ENCODE measurements at regions not wholly inside any gene's neighbourhood (a gene's known extent, or its start where the extent isn't known, plus 50 kb on each side); places are given as distances from the start of the nearest gene placed in this dataset.
"Not testable (repeated sequence)": the region's sequence is repeated elsewhere in the genome, so short reads cannot be mapped to it uniquely, and the experiment has no call there.

DNA sequence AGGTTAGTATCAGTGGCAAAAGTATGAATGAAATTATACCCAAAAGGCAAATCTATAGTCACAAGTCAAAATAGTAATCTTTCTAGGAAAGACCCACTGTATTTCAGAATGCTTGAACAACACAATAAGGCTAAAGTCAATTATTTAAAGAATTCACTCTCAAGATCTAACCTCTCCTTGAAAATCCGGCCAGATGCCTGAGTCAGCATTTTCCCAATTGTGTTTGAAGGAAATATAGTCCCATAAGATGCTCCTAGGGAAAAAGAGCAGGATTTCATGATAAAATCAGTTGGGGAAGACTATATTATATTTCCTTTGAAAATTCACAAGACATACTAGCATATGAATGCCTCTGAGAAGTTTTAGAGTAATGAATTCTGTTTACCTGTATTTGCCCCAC, 1075.0 kb downstream of the GRM8 start:
- no peak for DNase-seq (ENCODE audit: low spot score)

DNA sequence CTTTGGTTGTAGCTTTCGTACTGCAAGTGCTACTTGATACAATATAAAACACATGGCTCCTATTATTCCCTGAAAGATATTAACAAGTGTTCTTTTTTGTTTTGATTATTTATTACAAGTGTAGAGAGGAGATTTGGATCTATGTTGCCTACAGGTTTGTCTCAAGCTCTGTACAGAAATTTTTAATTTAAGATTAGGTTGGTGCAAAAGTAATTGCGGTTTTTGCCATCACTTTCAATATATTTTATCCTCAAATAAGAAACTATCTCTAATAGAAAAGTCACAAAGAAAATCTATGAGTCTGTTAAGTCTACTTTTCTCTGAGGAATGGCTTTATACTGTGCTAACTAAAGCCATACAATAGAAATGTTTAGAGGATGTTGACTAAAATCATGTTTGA, 1086.1 kb downstream of the GRM8 start:
- no peak for DNase-seq (ENCODE audit: low spot score)

DNA sequence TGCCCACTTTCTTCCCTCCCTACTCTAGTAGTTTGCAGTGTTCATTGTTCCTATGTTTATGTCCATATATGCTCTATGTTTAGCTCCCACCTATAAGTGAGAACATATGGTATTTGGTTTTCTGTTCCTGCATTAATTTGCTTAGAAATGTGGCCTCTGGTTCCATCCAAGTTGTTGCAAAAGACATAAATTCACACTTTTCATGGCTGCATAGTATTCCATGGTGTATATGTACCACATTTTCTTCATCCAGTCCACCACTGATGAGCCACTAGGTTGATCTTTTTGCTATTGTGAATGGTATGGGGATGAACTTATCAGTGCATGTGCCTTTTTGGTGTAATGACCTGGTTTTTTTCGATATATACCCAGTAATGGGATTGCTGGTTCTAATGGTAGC, 1089.1 kb downstream of the GRM8 start:
- DNase-seq (ENCODE audit: low spot score), result no peak

DNA sequence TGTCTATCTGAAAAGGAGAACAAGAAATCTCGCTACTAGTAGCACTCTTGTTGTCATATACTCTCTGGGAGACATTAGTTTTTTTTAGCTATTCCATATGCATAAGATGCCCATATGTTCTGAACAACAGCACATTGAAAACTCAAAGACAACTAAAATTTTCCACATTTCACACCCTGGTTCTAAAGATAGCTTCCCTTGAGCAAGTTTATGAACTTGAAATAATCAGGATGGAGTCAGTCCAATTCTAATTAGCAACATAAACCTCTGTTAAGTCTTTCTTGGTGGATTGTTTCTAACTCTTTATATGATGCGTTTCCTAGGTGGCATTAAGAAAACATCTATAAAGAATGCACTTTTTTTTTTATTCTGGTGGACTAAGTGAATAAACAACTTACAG, 1095.3 kb downstream of the GRM8 start:
- DNase-seq (ENCODE audit: low spot score), result no peak

DNA sequence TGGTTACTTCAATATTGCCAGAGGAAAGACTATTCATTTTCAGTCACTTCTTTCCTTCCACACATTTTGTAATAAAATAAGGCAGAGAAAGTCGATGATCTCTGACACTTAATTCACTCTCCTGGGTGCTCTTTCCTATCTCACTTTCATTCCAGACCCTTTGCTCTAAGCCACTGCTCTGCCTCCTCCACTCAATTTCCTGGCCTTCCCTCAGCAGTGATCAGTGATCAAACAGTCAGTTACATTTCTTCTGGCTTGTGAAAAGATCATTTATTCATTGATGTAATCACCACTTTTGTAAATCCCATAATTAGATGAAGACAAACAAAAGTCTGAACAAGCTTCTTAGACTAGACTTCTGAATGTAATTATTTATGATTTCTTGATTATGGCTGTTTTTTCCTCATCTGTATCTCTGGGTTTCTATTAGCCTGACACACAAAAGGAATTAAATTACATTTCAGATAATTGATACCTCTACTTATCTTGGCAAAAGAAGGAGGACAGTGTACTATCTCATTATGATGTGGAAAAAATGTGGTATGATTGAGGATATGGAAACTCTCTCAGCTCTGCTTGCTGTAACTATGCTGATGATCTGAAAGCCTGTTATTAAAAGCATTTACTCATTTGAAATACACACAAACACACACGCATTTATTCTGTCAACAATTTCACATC, 1102.3 kb downstream of the GRM8 start:
- DNase-seq (ENCODE audit: low spot score), result no peak

DNA sequence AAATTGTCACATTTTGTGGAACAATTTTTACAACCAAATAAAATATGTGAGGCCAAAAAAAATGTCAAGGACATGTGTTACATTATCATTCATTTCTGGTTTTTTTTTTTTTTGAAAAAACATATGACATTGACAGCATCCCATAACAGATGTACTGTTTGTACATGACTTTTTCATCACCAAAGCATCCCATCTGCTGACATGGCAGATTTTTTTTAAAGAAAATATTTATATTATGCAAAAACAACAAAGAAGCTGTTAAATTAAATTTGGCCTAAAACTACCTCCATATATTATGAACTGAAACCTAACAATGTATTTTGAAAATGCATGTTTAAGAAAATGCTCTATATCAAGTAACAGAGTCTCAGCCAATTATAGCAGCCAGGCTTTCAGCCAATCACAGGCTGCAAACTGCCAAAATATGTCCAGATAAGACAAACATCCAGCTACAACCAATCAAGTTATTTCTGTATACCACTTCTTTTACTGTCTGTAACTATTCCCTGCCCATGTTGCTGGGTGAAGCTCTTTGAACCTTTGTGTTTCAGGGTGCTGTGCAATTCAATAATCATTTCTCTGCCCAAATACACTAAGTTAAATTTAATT, 1111.8 kb downstream of the GRM8 start:
- no peak for DNase-seq (ENCODE audit: low spot score)

DNA sequence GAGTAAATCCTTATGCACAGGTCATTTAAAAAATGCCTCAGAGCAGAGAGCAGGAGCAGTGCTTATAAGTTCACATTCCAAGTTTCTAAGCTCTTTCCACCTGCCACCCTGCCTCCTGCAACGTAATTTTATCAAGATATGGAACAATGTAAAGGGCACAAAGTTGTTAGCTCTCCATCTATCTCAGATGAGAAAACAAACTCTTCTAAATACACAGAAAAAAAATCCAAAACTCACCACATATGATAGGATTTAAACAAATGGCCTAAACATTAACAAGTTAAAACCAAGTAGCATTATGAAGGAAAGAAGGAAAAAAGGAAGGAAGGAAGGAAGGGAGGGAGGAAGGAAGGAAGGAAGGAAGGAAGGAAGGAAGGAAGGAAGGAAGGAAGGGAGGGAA, 1132.8 kb downstream of the GRM8 start:
- no peak for DNase-seq (ENCODE audit: low spot score)

GRCh38 chr7:126103582-126103981, 1149.2 kb downstream of the GRM8 start:
- no peak for DNase-seq (ENCODE audit: low spot score)

DNA sequence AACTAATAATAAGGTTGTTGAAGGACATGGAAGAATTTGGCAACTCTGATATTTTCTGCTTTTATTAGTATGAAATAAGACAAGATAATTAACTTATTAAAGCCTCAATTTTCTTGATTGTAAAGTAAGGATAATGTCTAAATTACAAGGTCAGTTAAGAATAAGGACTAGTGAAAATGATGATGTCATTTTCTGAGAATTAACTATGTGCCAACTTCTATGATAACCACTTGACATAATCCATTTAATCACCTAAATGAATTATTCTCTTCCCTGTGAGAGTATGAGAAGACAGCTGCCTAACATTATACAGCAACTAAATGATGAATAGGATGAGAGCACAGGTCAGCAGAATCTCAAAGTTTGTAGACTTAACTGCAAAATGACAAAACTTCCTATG, 1153.4 kb upstream of the POT1 start:
- DNase-seq (ENCODE audit: low spot score), result no peak

DNA sequence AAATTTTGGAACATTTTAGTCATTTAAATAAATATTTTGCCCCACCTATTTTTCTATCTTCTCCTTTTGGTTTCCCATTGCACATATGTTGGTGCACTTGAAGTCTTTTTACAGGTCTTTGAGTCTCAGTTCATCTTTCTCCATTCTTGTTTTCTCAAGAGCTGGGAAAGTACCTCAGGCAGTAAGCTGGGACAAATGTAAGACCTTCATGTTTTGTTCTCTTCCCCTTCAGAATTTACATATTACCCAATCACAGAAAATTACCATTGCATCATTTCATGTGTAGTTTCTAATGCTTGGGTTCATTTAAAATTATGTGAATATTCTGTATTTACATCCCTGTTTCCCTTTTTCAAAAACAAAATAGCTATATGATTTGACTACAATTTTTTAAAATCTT, 1150.0 kb upstream of the POT1 start:
- DNase-seq (ENCODE audit: low spot score), result no peak

GRCh38 chr7:126079151-126079550, 1149.5 kb upstream of the POT1 start:
- DNase-seq (ENCODE audit: low spot score), result no peak

DNA sequence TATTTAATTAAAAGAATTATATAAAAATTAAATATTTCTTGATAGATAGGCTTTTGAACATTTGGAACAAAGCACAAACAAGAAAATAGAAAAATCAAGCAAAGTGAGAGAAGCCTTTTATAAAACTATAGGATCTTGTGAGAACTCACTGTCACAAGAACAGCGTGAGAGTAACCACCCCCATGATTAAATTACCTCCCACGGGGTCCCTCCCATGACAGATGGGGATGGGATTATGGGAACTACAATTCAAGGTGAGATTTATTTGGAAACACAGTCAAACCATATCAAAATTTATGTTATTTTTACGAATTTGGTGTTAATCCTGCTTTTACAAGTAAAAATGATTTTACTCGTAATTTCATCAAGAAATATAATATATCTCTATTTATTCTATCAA, 1136.1 kb upstream of the POT1 start:
- no peak for DNase-seq (ENCODE audit: low spot score)

DNA sequence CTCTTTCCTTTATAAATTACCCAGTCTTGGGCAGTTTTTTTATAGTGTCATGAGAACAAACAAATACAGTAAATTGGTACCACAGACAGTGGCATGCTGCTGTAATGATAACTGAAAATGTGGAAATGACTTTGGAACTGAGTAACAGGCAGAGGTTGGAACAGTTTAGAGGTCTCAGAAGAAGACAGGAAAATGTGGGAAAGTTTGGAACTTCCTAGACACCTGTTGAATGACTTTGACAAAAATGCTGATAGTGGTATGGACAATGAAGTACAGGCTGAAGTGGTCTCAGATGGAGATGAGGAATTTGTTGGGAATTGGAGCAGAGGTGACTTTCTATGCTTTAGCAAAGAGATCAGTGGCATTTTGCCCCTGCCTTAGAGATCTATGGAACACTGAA, 1128.4 kb upstream of the POT1 start:
- no peak for DNase-seq (ENCODE audit: low spot score)

DNA sequence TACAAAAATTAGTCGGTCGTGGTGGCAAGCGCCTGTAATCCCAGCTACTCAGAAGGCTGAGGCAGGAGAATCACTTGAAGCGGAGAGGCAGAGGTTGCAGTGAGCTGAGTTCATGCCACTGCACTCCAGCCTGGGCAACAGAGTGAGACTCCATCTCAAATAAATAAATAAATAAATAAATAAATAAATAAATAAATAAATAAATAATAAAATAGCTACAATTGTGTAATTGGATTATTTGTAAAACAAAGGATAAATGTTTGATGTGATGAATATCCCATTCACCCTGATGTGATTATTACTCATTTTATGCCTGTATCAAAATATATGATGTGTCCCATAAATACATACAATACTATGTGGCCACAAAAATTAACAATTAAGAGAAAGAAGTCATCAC, 1127.0 kb upstream of the POT1 start:
- not testable (repeated sequence) for DNase-seq (ENCODE audit: low spot score)

GRCh38 chr7:126052229-126052628, 1122.6 kb upstream of the POT1 start:
- DNase-seq (ENCODE audit: low spot score), result no peak

DNA sequence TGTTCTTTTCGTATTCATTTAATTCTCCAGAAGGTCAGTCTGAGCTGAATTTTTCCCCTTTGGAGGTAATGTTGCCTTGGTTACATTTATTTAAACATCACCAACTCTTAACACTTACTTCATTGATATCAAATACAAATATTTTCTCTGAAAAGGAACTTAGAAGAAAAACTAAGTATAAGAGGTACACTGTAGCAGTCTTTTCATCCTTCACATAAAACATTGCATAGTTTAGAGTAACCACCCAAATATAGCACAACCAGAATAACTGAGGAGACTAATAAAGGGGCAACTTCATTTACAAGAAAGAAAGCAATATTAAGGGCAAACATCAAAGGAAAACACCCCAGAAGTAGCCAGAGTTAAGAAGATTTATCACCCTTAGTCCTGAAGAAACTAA, 1115.0 kb upstream of the POT1 start:
- DNase-seq (ENCODE audit: low spot score), result no peak

DNA sequence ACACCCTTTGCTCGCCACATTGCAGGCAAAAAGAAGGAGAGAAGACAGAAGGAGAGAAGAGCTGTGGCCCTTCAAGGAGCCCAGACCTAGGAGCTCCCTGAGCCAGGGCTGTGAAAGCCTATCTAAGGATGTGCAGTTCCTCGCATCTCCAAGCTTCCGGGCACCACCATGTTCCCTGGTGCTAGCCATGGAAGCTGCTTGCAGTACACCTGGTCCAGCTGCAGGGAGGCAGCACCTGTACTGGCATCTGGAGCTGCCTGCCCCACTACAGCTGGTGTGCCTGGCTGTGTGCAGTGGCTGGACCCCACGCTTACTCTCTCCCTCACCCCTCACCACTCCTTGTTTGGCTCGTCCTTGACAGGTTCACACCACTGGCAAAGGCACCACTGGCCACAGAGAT, 1111.8 kb upstream of the POT1 start:
- no peak for DNase-seq (ENCODE audit: low spot score)

GRCh38 chr7:126040114-126041045, 1110.8 kb upstream of the POT1 start:
- no peak for DNase-seq (ENCODE audit: low spot score)

- no peak for DNase-seq (ENCODE audit: low spot score)
Observed at GRCh38 chr7:126026421-126027088, 1096.9 kb upstream of the POT1 start.

DNA sequence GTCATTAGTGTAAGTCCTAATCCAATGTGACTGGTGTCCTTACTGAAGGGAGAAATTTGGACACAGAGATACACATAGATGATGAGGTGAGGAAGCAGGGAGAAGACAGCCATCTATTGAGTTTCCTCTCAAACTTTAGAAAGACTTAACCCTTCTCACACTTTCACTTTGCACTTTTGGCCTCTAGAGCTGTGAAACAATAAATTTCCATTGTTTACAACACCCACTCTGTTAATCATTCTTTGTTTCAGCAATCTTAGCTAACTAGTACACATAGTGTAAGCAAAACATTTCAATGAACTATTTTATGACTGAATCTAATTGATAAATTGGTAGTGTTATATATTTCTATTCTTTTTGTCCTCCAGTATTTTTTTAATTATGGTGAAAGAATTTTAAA, 1092.8 kb upstream of the POT1 start:
- no peak for DNase-seq (ENCODE audit: low spot score)

DNA sequence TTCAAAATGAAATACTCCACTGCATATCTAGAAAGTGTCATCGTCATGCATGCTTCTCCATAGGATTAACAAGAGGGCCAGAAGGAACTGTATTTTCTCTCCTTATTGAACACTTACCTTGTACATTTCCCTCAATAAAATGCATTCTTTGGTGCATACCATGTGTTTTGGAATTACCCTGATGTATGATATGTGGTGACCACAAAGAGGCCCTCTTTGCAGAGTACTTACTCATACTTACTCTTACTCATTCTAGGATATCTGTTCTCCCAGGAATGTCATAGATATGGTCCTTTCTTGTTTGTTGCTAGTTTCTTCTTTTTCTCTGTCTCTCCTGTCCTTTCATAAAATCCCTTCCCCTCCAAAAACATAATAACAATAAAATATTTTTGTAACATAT, 1087.1 kb upstream of the POT1 start:
- no peak for DNase-seq (ENCODE audit: low spot score)

GRCh38 chr7:126005064-126005463, 1075.4 kb upstream of the POT1 start:
- DNase-seq (ENCODE audit: low spot score), result no peak

DNA sequence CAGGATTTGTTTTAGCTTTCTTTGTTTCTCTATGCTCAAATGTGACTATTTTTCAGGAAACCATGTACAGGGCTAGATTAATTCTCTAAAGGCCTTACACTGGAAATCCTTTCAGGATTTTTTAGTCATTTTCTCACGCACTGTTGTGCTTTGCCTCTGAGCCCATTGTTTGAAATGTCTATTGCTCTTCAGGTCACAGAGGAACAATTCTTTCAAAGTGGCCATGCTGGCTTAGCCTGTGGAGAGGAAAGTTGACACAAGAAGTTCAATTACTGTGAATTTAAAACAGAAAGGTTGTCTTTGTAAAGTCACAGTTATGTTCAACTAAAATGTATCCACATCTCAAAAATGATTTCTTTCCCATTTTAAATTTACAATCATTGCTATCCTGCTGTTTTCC, 1071.7 kb upstream of the POT1 start:
- DNase-seq (ENCODE audit: low spot score), result no peak
